Muscle of back (tissue), 3 donors: ENCODE measurements at regions not wholly inside any gene's neighbourhood (a gene's known extent, or its start where the extent isn't known, plus 50 kb on each side); places are given as distances from the start of the nearest gene placed in this dataset.

Experiments
- DNase-seq, 3 donors: peaks; one replicate each; pipeline versions ENCODE4 v3.0.0 to v3.0.0-alpha.2; 2013

GRCh38 chr1:116231752-116232151 is 120.6 kb downstream of the MAB21L3 start:
- DNase-seq, result no peak

- no peak for DNase-seq
Observed at GRCh38 chr1:116232989-116233514, 121.9 kb downstream of the MAB21L3 start.

GRCh38 chr1:116234429-116234828 is 123.2 kb downstream of the MAB21L3 start:
- no peak for DNase-seq

- DNase-seq, result no peak
Observed at GRCh38 chr1:116239916-116240315, 128.7 kb downstream of the MAB21L3 start.

GRCh38 chr1:116242741-116243140 is 130.3 kb upstream of the ATP1A1 start:
- no peak for DNase-seq

- no peak for DNase-seq
Observed at GRCh38 chr1:116243333-116244054, 129.6 kb upstream of the ATP1A1 start.

GRCh38 chr1:116246174-116246573 is 126.9 kb upstream of the ATP1A1 start:
- DNase-seq, result no peak

GRCh38 chr1:116252271-116252670 is 120.8 kb upstream of the ATP1A1 start:
- DNase-seq, result no peak

GRCh38 chr1:116252785-116253184 is 120.3 kb upstream of the ATP1A1 start:
- DNase-seq, result no peak

GRCh38 chr1:116253566-116254382 is 119.3 kb upstream of the ATP1A1 start:
- DNase-seq, result no peak

- DNase-seq, result no peak
Observed at GRCh38 chr1:116254776-116255175, 118.3 kb upstream of the ATP1A1 start.

- DNase-seq, result no peak
Observed at GRCh38 chr1:116255486-116256285, 117.4 kb upstream of the ATP1A1 start.

GRCh38 chr1:116256286-116256649 is 116.8 kb upstream of the ATP1A1 start:
- no peak for DNase-seq

- no peak for DNase-seq
Observed at GRCh38 chr1:116256875-116257274, 116.2 kb upstream of the ATP1A1 start.

GRCh38 chr1:116257341-116257767 is 115.7 kb upstream of the ATP1A1 start:
- no peak for DNase-seq

- no peak for DNase-seq
Observed at GRCh38 chr1:116257836-116258235, 115.2 kb upstream of the ATP1A1 start.

GRCh38 chr1:116258668-116259419 is 114.2 kb upstream of the ATP1A1 start:
- DNase-seq, result no peak

- DNase-seq, result no peak
Observed at GRCh38 chr1:116259663-116260062, 113.4 kb upstream of the ATP1A1 start.

- no peak for DNase-seq
Observed at GRCh38 chr1:116260115-116260514, 112.9 kb upstream of the ATP1A1 start.

GRCh38 chr1:116260621-116261020 is 112.4 kb upstream of the ATP1A1 start:
- DNase-seq, result no peak

- no peak for DNase-seq
Observed at GRCh38 chr1:116261227-116261626, 111.8 kb upstream of the ATP1A1 start.
